ENCODE measurements at regions not wholly inside any gene's neighbourhood (a gene's known extent, or its start where the extent isn't known, plus 50 kb on each side); places are given as distances from the start of the nearest gene placed in this dataset.

DNA sequence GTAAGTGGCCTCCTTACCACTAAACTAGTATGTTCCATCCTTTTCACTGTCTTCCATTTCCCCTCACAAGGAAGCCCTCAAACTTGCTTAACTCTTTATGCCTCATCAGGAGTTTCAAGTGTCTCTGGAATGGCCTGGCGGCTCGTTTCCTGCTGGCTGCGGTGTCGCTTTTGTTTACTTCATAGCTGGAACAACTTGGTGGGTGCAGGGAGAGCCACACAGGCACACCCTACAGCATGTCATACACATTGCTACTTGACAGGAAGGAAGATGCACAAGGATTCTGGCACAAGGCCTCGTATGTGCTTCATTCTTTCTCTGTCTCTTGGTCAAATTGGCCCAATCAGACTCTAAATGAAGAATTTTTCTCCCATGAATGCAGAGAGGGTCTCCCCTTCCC, 488.3 kb downstream of the FOXO1 start:
- no peak for DNase-seq

DNA sequence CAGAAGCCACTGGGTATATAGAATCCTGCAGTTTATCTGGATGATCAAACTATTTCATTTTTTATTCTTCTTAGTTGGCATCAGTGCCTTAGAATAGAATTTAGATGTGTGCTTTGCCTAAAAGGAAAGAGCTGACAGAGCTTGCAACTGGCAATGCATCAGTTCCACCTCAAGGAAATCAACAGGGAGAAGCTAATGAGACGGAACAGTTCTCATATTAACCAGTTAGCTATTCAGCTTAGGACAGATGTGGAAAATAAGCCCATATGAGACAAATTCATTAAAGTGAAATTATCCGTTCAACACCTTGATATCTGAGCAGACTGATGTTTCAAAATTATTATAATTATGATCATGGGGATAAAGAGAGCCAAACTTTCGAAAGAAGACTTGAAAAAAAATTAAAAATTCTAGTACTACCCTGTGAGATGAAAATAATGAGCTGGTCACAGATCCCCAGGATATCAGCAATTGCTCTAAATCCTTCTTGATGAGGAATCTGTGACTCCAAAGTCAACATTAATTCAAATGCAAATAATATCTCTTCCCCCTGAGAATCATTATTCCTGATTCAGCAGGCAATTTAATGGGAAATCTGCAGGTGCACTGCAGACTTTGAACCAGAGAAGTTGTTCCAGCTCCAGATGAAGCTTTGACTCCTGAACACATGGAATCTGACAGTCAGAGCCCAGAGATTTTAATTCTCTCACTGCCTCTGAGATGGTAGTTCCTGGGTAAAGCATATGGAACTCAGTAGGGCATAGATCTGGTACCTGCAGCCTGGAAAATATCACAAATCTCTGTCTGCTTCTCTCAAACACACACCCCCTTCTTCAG, 486.8 kb downstream of the FOXO1 start:
- DNase-seq: no peak

- DNase-seq: no peak
These were observed 485.7 kb downstream of the FOXO1 start for GRCh38 chr13:40180776-40181175.

DNA sequence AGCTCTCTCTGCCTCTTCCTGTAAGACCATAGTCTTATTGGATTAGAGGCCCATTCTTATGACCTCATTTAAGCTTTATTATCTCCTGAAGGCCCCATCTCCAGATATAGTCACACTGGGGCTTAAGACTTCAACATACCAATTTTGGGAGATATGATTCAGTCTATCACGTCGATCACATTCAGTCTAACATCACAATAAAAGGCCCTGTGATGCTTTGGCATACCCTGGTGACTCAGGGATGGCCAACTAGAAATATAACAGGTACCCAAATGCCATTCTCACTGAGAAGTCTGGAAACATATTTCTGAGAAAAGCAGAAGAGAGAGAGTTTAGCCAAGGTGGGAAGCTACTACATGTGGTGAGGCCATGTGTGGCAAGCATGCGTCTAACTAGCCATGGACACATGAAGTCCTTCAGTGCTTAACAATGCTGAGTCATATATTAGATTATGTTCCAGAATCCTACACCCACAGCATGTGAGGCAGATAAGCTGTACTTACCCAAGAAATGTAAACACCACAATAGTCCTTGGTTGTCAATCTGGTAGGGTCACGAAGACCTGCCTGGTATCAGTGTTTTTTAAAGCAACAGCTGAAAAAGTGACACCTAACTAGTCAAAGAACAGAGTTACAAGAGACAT, 485.1 kb downstream of the FOXO1 start:
- no peak for DNase-seq

GRCh38 chr13:40182591-40182990, 483.9 kb downstream of the FOXO1 start:
- DNase-seq: no peak

DNA sequence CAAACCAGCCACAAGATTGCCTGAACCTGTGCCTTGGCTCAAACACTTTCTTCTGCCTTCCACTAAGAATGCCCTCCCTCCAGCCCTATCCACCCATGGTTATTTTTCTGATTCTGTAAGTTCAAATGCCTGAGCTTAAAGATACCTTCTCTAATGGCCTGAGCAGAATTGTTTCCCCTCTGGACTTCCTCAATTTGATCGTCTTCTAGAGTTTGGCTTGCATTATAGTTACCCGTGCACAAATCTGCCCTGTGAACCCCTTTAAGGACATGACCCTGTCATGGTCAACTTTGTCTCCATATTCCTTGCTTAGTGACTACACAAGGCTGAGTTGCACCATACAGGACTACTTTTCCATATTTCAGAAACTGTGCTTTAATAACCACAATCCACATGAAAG, 481.0 kb downstream of the FOXO1 start:
- no peak for DNase-seq

GRCh38 chr13:40186041-40186440, 480.4 kb downstream of the FOXO1 start:
- no peak for DNase-seq

GRCh38 chr13:40186626-40187323, 479.7 kb downstream of the FOXO1 start:
- no peak for DNase-seq

- peak; percentile 77 for DNase-seq
These were observed 479.1 kb downstream of the FOXO1 start for GRCh38 chr13:40187324-40187795.

DNA sequence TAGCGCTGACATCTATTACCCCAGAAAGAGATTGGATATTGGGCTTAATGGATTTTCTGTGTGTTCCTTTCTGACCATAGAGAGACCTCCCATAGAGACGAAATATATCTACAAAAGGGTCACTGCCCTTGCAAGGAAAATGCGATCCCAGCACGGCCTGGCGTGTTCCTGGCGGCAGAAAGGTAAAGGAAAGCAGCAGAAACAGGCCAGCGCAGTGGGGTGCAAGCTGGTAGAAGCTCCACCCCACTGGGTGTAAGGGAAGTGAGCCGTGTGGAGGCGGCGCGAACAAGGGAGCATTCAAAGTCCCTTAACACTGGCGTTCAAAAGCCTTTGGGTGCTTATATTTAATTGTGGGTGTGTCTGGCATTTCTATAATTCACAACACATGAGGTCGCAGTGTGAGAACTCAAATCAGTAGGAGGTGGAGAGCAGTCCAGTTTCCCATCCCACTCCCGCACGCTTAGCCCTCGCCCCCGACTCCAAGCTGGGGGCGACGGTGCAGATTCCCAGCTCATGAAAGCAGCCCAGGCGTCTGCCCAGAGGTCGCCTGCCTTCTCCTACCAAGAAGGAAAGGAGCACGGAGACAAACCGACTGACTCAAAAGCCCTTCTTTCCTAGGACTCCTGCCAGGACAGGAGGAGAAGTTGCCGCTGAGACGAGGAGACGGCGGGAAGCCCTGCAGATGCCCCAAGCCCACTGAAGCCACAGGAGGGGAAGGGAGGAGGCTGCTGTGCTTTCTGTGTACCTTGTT, 478.4 kb downstream of the FOXO1 start:
- peak; percentile 43 for DNase-seq

DNA sequence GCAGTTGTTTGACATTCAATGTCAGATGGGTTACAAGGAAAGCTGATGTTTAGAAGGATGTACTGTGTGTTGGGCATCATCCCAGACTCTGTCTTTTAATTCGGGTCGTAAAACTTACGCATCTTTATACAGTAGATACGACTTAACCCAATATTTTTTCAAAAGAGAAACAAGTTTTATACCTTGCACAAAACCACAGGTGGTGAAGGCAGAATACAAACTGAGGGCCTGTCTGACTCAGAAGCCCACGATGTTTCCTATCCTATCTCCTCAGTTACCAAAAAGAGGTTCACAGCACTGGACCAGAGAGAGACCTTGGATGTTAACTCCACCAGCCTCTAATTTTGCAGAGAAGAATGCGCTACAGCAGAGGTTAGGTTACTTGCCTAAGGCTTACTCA, 477.0 kb downstream of the FOXO1 start:
- no peak for DNase-seq

- DNase-seq: no peak
These were observed 476.4 kb downstream of the FOXO1 start for GRCh38 chr13:40189898-40190630.

- DNase-seq: peak; percentile 72
These were observed 475.8 kb downstream of the FOXO1 start for GRCh38 chr13:40190641-40191100.

DNA sequence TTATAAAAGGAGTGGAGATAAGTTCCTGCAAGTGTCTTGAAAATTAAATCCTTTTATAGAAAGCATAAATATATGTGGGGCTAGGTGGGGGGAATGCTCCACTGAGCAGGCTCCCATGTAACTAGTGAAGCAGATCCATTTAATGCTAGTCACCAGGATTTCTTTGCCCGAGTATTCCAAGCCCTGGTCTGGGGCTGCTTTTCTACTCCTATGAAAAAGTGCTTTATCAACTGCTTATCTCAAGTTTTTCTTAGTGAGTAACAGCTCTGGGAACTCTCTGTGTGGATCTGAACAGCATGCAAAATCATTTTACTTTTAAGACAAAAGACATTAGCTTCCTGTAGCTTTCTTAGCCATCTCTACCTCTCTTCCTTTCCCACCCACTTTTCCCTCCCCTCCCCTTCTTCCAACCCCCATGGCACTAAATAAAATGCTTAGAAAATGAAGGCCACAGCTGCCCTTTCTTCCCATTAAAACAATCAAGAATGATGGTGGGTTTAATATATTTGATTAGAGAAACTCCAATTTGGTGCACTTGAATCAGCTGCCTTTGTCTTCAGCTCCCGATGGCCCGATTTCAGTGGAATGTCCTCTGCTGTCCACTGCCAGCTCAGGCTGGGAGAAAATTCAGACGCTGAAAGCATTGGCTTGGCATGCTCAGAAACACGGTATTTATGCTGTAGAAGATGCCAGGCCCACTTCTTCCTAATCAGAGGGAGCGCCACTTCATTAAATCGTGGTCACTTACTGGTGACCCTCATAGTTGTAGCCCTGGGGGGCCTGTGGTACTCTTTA, 475.1 kb downstream of the FOXO1 start:
- no peak for DNase-seq

- no peak for DNase-seq
These were observed 474.0 kb downstream of the FOXO1 start for GRCh38 chr13:40192452-40192851.

- DNase-seq: no peak
These were observed 473.6 kb downstream of the FOXO1 start for GRCh38 chr13:40192858-40193257.

- DNase-seq: no peak
These were observed 472.9 kb downstream of the FOXO1 start for GRCh38 chr13:40193286-40194223.

- no peak for DNase-seq
These were observed 472.1 kb downstream of the FOXO1 start for GRCh38 chr13:40194224-40194806.

GRCh38 chr13:40197049-40197448, 469.4 kb downstream of the FOXO1 start:
- no peak for DNase-seq

All from CD4-positive, alpha-beta T cell treated with Interferon gamma for 1 hour (primary cell).